Fibroblast of skin of right quadriceps (primary cell): ENCODE measurements at regions not wholly inside any gene's neighbourhood (a gene's known extent, or its start where the extent isn't known, plus 50 kb on each side); places are given as distances from the start of the nearest gene placed in this dataset.
"Not testable (repeated sequence)": the region's sequence is repeated elsewhere in the genome, so short reads cannot be mapped to it uniquely, and the experiment has no call there.

Source experiments
- DNase-seq: peaks from one replicate; pipeline ENCODE4 v3.0.0-alpha.2; 2013

DNA sequence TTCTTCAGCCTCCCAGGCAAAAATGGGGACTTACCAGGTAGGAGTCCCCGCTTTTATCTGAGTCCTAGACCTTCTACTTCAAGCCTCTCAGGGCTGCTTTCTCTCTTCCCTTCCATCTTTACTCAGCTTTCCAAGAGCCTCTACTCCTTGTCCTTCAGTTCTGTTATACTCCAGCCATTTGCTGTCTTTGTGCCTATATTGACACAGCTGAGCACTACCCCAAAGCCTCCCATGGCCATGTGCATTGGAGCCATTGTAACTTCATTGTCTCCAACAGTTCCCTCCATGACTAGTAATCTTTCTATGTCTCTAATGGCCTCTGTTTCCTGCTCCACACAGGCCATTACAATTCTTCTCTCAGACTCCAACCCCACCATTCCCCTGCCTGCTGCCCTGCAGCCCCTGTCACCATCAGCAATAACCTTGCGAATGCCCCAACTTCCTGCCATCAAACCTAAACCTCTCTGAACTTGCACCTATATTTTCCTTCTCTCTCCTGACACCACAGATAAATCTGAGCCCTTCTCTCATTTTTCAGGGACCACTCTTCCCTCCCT lies 77.9 kb upstream of the ADPGK start:
- no peak for DNase-seq

GRCh38 chr15:72859757-72860145 lies 76.2 kb upstream of the ADPGK start:
- DNase-seq, result no peak

GRCh38 chr15:72859017-72859756 lies 75.6 kb upstream of the ADPGK start:
- no peak for DNase-seq

- DNase-seq, result no peak
Observed at GRCh38 chr15:72858205-72858604, 74.6 kb upstream of the ADPGK start.

DNA sequence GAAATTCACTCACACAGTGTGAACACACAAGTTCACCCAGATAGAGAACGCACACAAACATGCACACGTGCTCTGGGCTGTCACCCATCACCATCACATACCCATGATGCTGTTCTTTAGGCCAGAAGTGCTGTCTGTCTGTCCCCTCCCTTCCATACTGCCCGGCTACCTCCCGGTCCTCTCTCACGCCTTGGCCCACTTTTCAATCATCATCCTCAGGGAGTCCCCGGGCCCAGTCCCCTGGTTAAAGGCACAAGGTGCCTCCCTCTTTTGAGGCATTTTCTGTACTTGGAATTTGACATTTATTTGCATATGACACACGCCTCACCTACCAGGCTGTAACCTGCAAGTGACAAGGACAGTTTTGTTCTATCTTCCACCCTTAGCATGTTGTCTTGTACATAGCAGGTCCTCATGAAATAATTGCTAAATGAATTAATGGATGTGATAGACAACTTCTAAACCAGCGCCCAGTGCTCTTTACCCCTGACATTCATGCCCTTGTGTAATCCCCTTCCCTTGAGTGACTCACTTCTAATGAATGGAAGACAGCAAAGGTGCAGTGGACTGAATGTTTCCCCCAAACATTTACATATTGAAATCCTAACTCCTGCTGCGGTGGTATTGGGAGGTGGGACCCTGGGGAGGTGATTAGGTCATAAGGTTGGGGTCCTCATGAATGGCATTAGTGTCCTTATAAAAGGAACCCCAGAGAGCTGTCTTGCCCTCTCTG lies 73.9 kb upstream of the ADPGK start:
- DNase-seq, result no peak

DNA sequence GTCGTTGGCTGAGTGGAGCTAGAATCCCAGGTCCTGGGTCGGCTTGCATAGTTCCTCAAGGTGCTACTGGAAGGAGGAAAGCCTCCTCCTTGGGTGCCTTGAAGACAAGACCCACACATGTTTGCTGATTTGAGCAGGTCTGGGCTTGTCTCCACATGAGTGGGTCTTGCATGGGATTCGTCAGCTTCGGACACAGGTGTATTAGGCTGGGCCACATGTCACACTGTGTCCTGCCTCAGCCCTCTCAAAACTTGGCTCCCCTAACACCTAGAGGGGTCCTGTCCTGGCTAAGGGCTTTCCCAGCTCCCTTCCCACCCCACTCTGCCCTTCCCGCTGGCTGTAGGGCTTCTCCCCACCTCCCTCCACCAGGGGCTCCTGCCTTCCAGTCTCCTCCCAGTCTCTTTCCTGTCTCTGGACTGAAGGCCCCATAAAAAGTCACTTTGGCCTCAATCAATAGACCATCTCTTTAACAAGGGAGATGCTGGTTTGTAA lies 73.0 kb upstream of the ADPGK start:
- DNase-seq, result no peak

DNA sequence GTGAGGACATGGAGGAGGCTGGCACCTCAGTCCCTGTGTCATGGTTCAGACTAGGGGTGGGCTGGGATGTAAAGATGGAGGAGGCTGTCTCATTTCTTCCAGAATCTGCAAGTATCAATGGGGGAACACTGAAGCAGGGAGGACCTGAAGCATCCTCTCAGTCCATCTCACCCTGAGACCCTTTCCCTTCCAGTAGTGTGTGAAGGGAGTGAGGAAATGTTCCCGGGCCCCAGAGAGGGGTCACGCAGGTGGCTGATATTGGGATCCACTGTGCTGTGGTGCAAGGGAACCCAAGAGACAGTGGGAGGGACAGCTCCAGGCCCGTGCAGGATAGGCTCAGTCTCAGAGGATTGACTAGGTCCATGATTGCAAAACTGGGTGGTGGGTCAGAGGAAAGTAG lies 72.2 kb upstream of the ADPGK start:
- DNase-seq, result no peak

GRCh38 chr15:72852273-72852672 lies 68.7 kb upstream of the ADPGK start:
- no peak for DNase-seq

- no peak for DNase-seq
Observed at GRCh38 chr15:72851586-72851985, 68.0 kb upstream of the ADPGK start.

- no peak for DNase-seq
Observed at GRCh38 chr15:72850833-72851232, 67.3 kb upstream of the ADPGK start.

GRCh38 chr15:72847806-72848205 lies 64.2 kb upstream of the ADPGK start:
- no peak for DNase-seq

DNA sequence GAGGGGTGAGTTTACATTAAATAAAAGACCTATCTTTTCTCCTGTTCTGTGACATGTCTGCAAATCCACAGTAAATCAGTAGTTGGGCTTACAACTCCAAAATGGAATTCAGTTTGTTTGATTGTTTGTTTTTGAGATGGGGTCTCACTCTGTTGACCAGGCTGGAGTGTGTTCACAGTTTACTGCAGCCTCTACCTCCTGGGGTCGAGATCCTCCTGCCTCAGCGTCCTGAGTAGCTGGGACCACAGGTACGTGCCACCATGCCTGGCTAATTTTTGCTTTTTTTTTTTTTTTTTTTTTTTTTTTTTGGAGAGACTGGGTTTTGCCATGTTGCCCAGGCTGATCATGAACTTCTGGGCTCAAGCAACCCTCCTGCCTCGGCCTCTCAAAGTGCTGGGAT lies 63.5 kb upstream of the ADPGK start:
- DNase-seq, result no peak

- DNase-seq, result no peak
Observed at GRCh38 chr15:72845981-72846383, 62.4 kb upstream of the ADPGK start.

GRCh38 chr15:72844067-72844466 lies 60.5 kb upstream of the ADPGK start:
- DNase-seq, result no peak

DNA sequence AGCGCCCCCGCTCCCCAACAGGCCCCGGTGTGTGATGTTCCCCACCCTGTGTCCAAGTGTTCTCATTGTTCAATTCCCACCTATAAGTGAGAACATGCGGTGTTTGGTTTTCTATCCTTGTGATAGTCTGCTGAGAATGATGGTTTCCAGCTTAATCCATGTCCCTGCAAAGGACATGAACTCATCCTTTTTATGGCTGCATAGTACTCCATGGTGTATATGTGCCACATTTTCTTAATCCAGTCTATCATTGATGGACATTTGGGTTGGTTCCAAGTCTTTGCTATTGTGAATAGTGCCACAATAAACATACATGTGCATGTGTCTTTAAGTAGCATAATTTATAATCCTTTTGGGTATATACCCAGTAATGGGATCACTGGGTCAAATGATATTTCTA lies 59.8 kb upstream of the ADPGK start:
- not testable (repeated sequence) for DNase-seq

GRCh38 chr15:72840114-72840513 lies 56.6 kb upstream of the ADPGK start:
- no peak for DNase-seq

DNA sequence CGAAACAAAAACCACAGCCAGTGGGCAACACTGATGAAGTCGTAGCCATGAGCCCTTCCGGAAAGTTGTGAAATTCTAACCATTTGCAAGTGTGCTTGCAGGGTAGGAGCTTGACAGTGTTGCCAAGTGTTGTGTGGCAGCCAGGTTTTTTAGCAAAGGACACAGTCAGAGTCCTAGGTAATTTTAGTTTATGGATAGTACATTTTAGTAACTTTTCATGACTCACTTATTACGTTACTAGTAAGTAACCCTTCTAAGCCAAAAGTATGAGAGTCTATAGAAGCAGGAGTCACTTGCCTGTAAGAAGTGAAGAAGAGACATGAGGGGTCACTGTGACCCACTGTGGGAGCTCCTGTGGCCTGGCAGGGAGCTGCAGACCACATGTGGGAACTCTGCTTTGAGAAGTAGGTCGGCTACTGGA lies 54.8 kb upstream of the ADPGK start:
- no peak for DNase-seq

DNA sequence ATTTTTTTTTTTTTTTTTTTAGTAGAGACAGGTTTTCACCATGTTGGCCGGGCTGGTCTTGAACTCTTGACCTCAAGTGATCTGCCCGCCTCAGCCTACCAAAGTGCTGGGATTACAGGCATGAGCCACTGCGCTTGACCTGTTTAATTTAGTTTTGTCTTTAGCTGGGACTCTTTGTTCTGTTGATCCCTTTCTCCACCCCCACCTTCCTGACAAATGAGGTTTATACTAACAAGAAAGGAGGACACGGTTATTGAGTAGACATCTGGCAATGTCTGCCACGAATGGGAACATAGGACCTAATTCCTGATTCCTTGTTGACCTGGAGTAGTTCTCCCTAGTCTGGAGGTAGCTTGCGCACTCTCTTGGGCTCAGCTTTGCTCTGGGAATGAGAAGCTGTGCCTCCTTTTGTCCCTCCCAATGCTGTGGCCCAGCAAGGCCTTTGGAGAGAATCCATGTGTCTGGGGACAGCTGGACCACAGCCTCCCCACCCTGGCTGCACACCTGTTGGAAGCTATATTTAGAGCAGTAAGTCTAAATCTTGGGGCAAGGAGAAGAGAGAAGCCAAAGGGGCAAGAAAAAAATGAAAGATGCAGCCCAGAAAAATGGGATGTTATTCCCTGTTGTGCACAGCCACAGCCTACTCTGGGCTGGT lies 53.2 kb upstream of the ADPGK start:
- DNase-seq, result no peak

GRCh38 chr15:72835294-72835890 lies 51.8 kb upstream of the ADPGK start:
- DNase-seq, result peak; percentile 6

DNA sequence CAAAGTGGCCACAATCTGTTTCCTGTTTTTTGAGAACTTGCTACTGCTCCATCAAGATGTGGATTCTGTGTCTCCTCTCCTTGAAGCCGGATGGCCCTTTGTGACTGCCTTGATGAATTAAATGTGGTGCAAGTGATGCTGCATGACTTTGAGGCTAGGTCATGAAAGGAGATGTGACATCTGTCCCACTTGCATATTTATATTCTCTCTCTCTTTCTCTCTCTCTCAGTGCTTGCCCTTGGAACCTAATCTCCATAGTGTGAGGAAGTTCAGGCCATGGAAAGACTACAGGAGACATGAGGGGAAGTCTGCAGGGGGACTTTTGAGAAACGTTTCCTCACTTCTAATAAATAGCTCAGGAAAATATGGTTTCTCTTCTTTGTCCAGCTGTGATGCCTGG lies 50.0 kb upstream of the ADPGK start:
- DNase-seq, result no peak
